MCF 10A (cell line): ENCODE measurements at regions not wholly inside any gene's neighbourhood (a gene's known extent, or its start where the extent isn't known, plus 50 kb on each side); places are given as distances from the start of the nearest gene placed in this dataset.

Source experiments
- BruUV-seq: library from RNA; stranded (reverse); fragments of 400-500 nt; replicated peaks from 2 replicates; lab custom pipeline; 2021; lab: Mats Ljungman, UMichigan
- CTCF ChIA-PET: fragments of 300-600 bp; sonication (Branson Sonifier 250); formaldehyde crosslinking; extraction: SDS; loops from one replicate; lab custom pipeline; 2021; ENCODE audit warnings: antibody characterized with exemption, inconsistent platforms; lab: Yijun Ruan, JAX
- POLR2A ChIA-PET: fragments of 300-600, 350-650 bp; sonication (Branson Sonifier 250); formaldehyde crosslinking; extraction: SDS; loops from one replicate; lab custom pipeline; 2020; ENCODE audit warnings: antibody characterized with exemption, inconsistent platforms; lab: Yijun Ruan, JAX
- DNase-seq: peaks from one replicate; pipeline ENCODE4 v3.0.0-alpha.2; 2018; ENCODE audit not compliant: unreplicated experiment
- H3K27ac Mint-ChIP-seq: one replicate; pipeline ENCODE4 v1.8.0; 2022; ENCODE audit warnings: mild to moderate bottlenecking, low read depth, mixed read lengths; ENCODE audit not compliant: unreplicated experiment
- H3K27me3 Mint-ChIP-seq: one replicate; pipeline ENCODE4 v1.8.0; 2022; ENCODE audit warnings: mixed read lengths; ENCODE audit not compliant: insufficient read depth, unreplicated experiment
- H3K36me3 Mint-ChIP-seq: one replicate; pipeline ENCODE4 v1.8.0; 2022; ENCODE audit warnings: mild to moderate bottlenecking, moderate library complexity, mixed read lengths; ENCODE audit not compliant: insufficient read depth, unreplicated experiment
- H3K4me1 Mint-ChIP-seq: one replicate; pipeline ENCODE4 v1.8.0; 2022; ENCODE audit warnings: mixed read lengths; ENCODE audit not compliant: insufficient read depth, unreplicated experiment
- H3K4me3 Mint-ChIP-seq: one replicate; pipeline ENCODE4 v1.8.0; 2022; ENCODE audit warnings: mild to moderate bottlenecking, moderate library complexity, mixed read lengths; ENCODE audit not compliant: unreplicated experiment
- H3K9me3 Mint-ChIP-seq: one replicate; pipeline ENCODE4 v1.8.0; 2022; ENCODE audit warnings: mixed read lengths; ENCODE audit not compliant: unreplicated experiment
- CTCF ChIP-seq: fragments of 200-600 bp; IDR thresholded peaks from one replicate; pipeline ENCODE4 v1.8.0; 2022; ENCODE audit warnings: antibody characterized with exemption, mild to moderate bottlenecking; ENCODE audit not compliant: unreplicated experiment
- intact Hi-C: fragments of 100-400 bp; cut with micrococcal nuclease; formaldehyde crosslinking; loops from 2 replicates; pipeline ENCODE4 v1.14.1; 2022

- ChIA-PET POLR2A (interaction anchor here (0.6 kb wide), 1 partner anchor 13 kb away, joined by 4 read pairs; no protein-coding TSS in a partner anchor), CTCF (no interaction called here)
- Mint-ChIP-seq H3K27me3 (no peaks in the 10 kb centered on the region), H3K4me3 (no peak overlapping the region), H3K27ac (no peak overlapping the region), H3K4me1 (no peaks in the 10 kb centered on the region), H3K36me3 (no peaks in the 10 kb centered on the region), H3K9me3 (no peaks in the 10 kb centered on the region)
- no TSS peak for BruUV-seq
- intact Hi-C loops = no loop called here
- TF ChIP-seq CTCF = no peak
- DNase-seq = no peak
Observed at GRCh38 chr3:54004335-54004734, 112.7 kb upstream of the SELENOK start.

GRCh38 chr3:54003136-54003535, 111.5 kb upstream of the SELENOK start:
- Mint-ChIP-seq H3K36me3 (no peaks in the 10 kb centered on the region), H3K4me1 (no peaks in the 10 kb centered on the region), H3K4me3 (no peak overlapping the region), H3K27ac (no peak overlapping the region), H3K9me3 (no peaks in the 10 kb centered on the region), H3K27me3 (no peaks in the 10 kb centered on the region)
- intact Hi-C loops = no loop called here
- ChIA-PET POLR2A (no interaction called here), CTCF (no interaction called here)
- no peak for TF ChIP-seq CTCF
- no peak for DNase-seq
- no TSS peak for BruUV-seq

- Mint-ChIP-seq H3K27ac (no peak overlapping the region), H3K36me3 (no peaks in the 10 kb centered on the region), H3K4me3 (no peak overlapping the region), H3K9me3 (no peaks in the 10 kb centered on the region), H3K4me1 (peaks cover 6% of the 10 kb centered on the region), H3K27me3 (no peaks in the 10 kb centered on the region)
- TF ChIP-seq CTCF = no peak
- no peak for DNase-seq
- ChIA-PET POLR2A (interaction anchor here (0.6 kb wide), 1 partner anchor 1810 kb away, joined by 4 read pairs; no protein-coding TSS in a partner anchor), CTCF (no interaction called here)
- intact Hi-C loops = no loop called here
- BruUV-seq = no TSS peak
Observed at GRCh38 chr3:53999725-54000124, 108.1 kb upstream of the SELENOK start.

- no TSS peak for BruUV-seq
- Mint-ChIP-seq H3K27ac (no peak overlapping the region), H3K27me3 (no peaks in the 10 kb centered on the region), H3K9me3 (no peaks in the 10 kb centered on the region), H3K4me1 (peaks cover 6% of the 10 kb centered on the region), H3K36me3 (no peaks in the 10 kb centered on the region), H3K4me3 (no peak overlapping the region)
- no peak for TF ChIP-seq CTCF
- ChIA-PET CTCF (no interaction called here), POLR2A (interaction anchor here (0.8 kb wide), 1 partner anchor 15 kb away, joined by 3 read pairs; no protein-coding TSS in a partner anchor)
- DNase-seq = no peak
- intact Hi-C loops = no loop called here
Observed at GRCh38 chr3:53998980-53999379, 107.3 kb upstream of the SELENOK start.
